Occipital lobe (tissue), 1 donor: ENCODE measurements at regions not wholly inside any gene's neighbourhood (a gene's known extent, or its start where the extent isn't known, plus 50 kb on each side); places are given as distances from the start of the nearest gene placed in this dataset.

ENCODE experiments used
- DNase-seq: peaks from one replicate; lab custom pipeline; 2025; lab: John Stamatoyannopoulos, UW

- DNase-seq = no peak
Observed at GRCh38 chr4:133775469-133775868, 426.1 kb downstream of the PABPC4L start.

GRCh38 chr4:133759428-133759827, 442.2 kb downstream of the PABPC4L start:
- DNase-seq = no peak

- no peak for DNase-seq
Observed at GRCh38 chr4:133741766-133742165, 459.8 kb downstream of the PABPC4L start.

GRCh38 chr4:133720001-133720400, 481.6 kb downstream of the PABPC4L start:
- no peak for DNase-seq

DNA sequence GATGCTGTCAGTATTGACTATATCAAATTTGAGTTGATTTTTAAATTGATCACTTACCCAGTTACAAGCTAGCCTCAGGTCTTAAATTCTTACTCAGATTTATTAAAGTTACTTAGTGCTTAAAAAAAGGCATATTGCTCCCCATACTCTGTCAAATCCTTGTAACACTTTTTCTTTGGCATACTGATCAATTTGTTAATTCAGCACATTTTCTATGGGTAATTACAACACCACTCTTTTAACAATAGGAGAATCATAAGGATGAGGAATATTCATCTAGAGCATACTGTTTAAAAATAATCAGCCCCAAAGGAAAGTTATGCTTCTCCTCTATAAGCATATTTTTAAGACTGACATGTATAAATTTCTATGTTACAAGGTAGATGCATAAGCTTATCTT, 482.5 kb downstream of the PABPC4L start:
- DNase-seq = no peak

DNA sequence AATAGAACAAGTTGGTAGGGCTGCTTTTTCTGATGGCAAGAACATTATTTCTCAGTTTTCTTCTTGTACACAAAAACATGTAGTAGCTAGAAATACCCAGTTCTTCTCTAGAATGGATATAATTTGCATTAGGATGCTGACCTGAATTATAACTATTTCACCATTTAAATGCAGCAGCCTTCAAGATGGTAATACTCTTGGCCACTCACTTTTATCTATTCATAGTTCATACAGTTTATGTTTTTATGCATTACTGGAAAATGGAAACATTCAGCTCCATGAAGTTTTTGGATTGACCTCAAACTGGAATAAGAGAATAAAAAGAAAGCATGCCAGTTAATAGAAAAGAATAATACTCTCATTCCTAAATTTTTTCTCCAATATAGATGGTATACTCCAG, 487.4 kb downstream of the PABPC4L start:
- DNase-seq = no peak

DNA sequence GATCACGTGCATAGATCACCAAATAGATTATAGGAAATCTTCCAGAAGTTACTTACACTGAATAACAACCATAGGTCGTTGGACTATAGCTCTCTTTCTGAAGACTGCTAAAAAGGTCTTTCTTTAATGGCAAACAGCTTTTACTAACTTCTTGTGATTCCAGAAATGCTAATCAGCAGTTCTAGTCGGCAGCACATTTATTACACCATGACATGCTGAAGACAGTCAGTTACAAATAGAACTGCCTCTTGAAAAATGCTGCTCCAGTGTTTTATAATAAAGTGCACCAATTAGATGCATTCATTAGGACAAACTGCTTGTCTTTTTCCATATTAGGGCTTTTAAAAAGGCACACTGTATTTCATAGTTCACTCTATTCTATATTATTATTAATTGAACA, 488.2 kb downstream of the PABPC4L start:
- DNase-seq = no peak

- DNase-seq = no peak
Observed at GRCh38 chr4:133711817-133712216, 489.8 kb downstream of the PABPC4L start.

DNA sequence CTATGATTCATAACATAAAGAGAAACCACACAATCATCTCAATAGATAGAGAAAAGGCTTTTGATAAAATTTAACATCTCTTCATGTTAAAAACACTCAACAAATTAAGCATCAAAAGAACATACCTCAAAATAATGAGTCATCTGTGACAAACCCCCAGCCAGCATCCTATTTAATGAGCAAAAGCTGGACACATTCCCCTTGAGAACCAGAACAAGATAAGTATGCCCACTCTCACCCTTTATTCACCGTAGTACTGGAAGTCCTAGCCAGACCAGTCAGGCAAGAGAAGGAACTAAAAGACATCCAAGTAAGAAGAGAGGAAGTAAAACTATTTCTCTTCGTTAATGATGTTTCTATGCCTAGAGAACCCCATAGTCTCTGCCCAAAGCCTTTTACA, 507.2 kb downstream of the PABPC4L start:
- no peak for DNase-seq

DNA sequence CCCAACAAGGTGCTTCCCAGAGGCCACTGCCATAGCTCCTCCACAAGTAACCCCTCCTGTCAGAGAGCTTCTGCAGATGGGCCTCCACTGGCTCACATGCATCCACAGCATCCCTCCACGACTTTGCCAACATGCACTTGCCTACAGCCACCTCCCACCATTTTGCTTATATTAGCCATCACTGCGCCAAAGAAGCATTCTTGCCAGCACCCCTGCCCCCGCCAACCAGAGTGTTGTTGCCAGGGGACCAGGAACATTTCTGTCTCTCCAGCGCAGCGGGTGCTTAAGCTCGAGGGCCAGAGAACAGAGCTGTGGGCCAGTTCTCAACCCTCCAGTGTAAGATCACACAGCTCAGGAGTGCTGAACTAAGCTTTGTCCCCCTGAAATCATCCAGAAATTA, 517.6 kb downstream of the PABPC4L start:
- DNase-seq = no peak

DNA sequence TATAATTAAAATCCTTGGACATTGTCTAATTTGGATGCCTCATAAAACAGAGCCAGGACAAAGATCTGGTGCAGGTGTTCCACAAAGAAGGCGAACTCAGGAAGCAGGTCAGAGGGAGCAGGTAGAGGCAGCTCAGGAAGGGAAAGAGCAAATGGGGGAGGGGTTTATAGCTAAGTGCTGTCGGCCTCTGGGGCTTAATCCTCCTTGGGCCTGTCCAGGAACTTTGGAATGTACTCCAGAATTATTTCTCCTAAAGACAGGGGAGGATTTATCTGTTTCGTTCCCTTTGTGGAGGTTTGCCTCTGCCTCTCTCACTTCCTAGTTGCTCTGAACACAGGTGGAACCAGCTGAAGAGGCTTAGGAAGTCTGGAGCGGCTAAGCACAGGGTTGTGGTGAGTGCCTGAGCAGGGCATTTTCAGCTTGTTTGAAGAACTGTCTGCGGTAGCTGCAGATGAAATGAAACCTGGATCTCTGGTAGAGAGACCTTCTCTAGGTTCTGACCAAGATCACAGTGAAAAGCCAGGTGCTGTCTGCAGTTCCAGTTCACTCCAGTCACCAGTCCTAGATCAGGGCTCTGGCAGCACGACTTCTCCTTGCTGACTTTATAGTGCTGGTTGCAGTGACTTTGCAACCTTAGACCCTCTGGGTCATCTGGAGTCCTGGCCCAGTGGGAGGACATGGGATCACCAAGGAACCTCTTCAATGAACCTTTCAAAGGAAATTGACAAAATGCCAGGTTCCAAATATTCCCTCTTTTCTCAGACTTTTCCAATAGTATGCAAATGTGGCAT, 519.2 kb downstream of the PCDH10 start:
- DNase-seq = no peak

DNA sequence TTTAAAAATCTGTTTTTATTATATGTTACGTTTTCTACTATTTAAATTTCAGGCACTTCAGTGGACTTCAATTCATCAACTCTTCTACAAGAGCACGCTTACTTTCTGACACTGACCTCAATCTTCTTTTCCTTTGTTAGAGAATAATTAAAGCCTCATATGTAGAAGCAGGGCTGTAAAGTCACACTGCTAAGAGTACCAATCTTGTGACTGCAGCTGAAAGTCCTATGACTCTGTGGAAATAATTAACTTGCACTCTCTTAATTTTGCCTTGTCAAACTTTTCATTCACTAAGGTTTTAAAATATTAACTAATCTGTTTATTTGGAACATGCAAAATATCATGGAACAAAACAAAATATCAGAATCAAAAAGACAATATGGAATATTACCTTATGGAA, 498.1 kb downstream of the PCDH10 start:
- DNase-seq = no peak

- no peak for DNase-seq
Observed at GRCh38 chr4:133641191-133641590, 492.1 kb downstream of the PCDH10 start.

DNA sequence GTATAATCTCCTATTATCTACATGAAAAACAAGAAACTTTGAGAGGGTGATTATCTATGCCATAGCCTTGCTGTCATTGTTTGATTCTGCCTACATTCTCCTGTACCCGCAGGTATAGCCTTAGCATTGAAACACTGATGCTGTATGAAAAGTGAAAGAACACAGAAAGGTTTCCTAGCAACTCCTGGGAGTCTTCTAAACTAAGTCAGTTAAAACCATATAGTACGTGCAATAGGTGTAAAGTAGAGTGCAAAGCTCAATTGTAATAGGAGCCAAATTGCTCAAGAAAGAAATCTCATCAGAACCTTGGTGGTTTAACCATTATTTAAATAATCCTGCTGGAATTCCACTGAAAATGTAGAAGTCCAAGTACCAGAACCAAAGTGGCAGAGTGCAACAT, 489.7 kb downstream of the PCDH10 start:
- no peak for DNase-seq

DNA sequence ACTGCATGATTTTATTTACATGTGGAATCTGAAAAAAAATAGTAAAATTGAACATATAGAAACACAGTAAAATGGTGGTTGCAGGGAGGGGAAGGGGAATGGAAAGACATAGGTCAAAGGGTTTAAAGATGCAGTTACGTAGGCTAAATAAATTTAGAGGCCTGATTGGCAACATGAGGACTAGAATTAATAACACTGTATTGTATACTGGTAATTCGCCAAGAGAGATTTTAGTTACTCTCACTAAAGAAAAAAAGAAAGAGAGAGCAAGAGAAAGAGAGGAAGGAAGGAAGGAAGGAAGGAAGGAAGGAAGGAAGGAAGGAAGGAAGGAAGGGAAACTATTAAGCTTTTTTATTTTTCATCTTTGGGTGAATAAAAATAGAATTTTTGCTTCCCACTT, 488.1 kb downstream of the PCDH10 start:
- no peak for DNase-seq

DNA sequence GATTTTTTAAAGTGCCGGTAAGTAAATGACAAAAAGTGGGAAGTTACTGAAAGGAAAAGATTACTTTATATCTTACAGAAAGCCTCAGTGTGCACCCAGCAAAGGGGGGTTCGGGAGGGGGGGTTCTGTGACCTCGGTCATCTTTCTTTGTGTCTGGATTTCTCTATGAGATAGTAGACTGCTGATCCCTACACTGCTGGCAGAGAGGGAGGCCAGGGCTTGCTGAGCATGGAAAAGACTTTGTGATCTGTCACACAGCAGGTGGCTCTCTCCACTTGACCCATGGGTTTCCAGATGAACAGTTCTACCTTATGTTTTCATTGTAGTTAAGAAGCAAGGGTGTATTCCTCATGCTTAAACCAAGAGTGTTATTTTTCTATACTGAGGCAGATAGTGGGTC, 475.6 kb downstream of the PCDH10 start:
- DNase-seq = no peak

DNA sequence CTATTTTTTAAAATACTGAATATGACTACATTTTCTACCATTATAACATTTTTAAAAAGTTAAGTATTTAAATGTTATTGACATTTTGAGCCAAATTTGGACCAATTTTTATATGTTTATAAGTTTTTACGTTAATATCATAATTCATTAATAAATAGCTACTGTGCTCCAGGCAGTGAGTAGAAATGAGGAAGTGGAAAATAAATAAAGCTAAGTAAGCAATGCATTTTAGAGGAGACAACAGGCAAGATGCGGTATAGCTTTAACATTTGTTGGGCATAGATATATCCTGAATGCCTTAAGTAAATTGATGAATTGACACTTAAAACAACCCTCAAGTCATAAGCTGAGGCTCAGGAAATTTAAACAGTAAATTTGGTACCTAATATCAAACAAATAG, 474.8 kb downstream of the PCDH10 start:
- no peak for DNase-seq

DNA sequence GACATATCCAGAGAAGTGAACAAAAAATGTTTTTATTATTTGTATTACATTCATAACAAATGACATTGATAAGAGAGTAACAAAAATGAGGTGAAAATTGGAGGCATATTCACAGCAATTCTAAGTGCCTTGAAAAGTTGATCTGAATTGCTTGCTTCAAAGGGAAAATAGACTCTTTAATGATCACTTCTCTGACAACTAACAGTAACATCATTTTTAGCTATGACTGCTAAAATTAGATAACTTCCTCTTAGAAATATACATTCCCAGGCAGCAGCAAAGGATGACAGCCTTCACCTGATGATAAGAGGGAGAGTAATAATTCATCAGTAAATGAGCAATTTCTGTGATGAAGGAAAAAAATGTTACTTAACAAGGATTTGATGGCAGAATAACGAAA, 472.5 kb downstream of the PCDH10 start:
- no peak for DNase-seq

- no peak for DNase-seq
Observed at GRCh38 chr4:133620555-133620954, 471.5 kb downstream of the PCDH10 start.

GRCh38 chr4:133618963-133619362, 469.9 kb downstream of the PCDH10 start:
- DNase-seq = no peak

DNA sequence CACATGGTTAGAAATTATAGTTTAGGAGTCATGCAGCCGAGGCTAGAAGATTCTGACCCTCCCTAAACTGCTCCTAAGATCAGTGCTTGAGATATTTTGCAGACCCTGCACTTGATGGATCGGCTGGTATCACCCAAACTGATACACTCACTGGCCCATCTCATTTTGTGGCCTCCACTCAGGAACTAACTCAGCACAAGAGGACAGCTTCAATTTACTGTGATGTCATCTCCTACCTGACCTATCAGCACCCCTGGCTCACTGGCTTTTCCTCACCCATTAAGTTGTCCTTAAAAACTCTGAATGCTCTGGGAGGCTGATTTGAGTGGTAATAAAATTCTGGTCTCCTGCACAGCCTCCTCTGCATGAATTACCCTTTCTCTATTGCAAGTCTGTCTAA, 450.9 kb downstream of the PCDH10 start:
- no peak for DNase-seq

GRCh38 chr4:133598779-133599178, 449.7 kb downstream of the PCDH10 start:
- no peak for DNase-seq

DNA sequence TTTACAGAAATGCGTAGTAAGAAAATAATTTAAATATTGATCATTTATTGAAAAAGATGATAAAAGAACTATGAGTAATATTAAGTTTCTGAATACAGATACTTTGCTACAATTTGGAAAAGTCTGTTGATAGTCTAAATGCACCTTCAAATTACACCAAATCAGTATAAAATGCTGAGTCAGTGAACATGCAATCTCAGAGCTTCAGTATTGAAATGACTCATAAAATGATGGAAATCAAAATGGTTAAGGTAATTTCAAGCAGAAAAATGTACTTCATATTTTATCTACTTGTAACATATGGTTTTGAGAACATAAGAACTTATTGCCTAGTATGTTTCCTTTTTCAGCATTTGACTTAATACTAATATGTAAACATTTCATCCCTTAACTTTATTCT, 448.2 kb downstream of the PCDH10 start:
- DNase-seq = no peak

DNA sequence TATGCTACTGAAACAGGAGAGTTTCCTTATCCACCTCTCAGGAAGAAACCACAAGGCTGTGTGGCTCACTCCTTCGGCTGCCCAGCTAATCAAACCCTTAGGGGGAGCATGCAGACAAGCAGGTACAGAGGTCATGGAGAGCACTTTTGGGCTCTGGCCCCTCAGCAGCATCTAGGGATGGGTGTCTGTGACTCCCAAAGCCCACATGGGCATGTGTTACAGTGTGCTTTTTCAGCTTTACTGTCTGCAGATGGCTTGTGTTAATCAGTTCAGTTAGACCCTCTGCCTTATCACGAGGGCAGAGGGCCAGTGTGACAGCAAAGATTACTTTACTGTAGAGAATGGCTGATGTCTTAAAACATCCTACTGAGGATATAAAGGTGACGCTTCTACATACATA, 447.4 kb downstream of the PCDH10 start:
- no peak for DNase-seq
